DND-41 (cell line): ENCODE measurements at regions not wholly inside any gene's neighbourhood (a gene's known extent, or its start where the extent isn't known, plus 50 kb on each side); places are given as distances from the start of the nearest gene placed in this dataset.

Source experiments
- EZH2 ChIP-seq: IDR thresholded peaks from 3 replicates; pipeline ENCODE4 v1.6.1; 2012; ENCODE audit warnings: borderline replicate concordance, low read depth, mild to moderate bottlenecking, moderate library complexity, low read length, inconsistent platforms; ENCODE audit not compliant: severe bottlenecking
- TF ChIP-seq, protein P1 (sequence below): IDR thresholded peaks from 2 replicates; pipeline ENCODE4 v1.5.1; 2012; ENCODE audit warnings: borderline replicate concordance, low read length, moderate library complexity, mild to moderate bottlenecking; ENCODE audit not compliant: poor library complexity, severe bottlenecking; ENCODE audit errors: extremely low read depth

DNA sequence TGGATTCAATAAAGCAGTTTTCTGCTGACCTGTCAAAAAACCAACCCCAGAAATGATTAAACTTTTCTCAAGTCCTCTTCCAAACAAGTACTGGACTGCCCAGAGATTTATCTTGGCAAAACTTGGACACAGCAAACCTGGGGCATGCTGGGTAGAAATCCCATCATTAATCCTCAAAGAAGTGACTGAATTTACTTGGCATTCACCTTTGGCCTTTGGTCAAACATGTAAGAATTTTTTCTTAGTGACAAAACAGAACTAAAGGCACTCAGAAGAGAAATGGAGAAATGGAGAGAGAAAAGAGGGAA, 248.6 kb upstream of the NREP start:
- TF ChIP-seq, protein P1, sequence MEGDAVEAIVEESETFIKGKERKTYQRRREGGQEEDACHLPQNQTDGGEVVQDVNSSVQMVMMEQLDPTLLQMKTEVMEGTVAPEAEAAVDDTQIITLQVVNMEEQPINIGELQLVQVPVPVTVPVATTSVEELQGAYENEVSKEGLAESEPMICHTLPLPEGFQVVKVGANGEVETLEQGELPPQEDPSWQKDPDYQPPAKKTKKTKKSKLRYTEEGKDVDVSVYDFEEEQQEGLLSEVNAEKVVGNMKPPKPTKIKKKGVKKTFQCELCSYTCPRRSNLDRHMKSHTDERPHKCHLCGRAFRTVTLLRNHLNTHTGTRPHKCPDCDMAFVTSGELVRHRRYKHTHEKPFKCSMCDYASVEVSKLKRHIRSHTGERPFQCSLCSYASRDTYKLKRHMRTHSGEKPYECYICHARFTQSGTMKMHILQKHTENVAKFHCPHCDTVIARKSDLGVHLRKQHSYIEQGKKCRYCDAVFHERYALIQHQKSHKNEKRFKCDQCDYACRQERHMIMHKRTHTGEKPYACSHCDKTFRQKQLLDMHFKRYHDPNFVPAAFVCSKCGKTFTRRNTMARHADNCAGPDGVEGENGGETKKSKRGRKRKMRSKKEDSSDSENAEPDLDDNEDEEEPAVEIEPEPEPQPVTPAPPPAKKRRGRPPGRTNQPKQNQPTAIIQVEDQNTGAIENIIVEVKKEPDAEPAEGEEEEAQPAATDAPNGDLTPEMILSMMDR = no peak
- no peak for TF ChIP-seq EZH2
